SH-SY5Y (cell line): ENCODE measurements at regions not wholly inside any gene's neighbourhood (a gene's known extent, or its start where the extent isn't known, plus 50 kb on each side); places are given as distances from the start of the nearest gene placed in this dataset.

ENCODE experiments used
- GATA2 ChIP-seq: IDR thresholded peaks from 2 replicates; pipeline ENCODE4 v1.6.1; 2011; ENCODE audit warnings: mild to moderate bottlenecking, low read depth, low read length
- GATA3 ChIP-seq: IDR thresholded peaks from 2 replicates; pipeline ENCODE4 v1.6.1; 2011; ENCODE audit warnings: low read depth, mild to moderate bottlenecking, low read length, moderate library complexity

DNA sequence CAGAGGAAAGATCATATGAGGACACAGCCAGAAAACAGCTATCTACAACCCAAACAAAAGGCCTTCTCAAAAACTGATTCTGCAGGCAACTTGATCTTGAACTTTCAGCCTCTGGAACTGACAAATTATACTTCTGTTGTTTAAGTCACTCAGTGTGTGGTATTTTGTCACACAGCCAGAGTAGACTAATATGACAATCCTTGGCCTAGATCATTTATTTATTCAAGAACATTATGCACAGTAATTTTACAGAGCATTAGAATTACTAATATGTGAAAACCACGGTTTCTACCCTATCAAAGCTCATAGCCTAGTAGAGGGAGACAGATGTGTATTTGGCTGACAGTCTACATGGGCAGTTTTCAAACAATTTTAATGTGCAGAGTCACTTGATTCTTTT lies 167.8 kb upstream of the PCDH18 start:
- no peak for TF ChIP-seq GATA2
- TF ChIP-seq GATA3, result no peak
